NCI-H2029 treated with DMSO at 0.1 percent for 48 hours (cell line): ENCODE measurements at regions not wholly inside any gene's neighbourhood (a gene's known extent, or its start where the extent isn't known, plus 50 kb on each side); places are given as distances from the start of the nearest gene placed in this dataset.

Experiments used
- DNase-seq: peaks from one replicate; lab custom pipeline; 2025; lab: John Stamatoyannopoulos, UW

DNA sequence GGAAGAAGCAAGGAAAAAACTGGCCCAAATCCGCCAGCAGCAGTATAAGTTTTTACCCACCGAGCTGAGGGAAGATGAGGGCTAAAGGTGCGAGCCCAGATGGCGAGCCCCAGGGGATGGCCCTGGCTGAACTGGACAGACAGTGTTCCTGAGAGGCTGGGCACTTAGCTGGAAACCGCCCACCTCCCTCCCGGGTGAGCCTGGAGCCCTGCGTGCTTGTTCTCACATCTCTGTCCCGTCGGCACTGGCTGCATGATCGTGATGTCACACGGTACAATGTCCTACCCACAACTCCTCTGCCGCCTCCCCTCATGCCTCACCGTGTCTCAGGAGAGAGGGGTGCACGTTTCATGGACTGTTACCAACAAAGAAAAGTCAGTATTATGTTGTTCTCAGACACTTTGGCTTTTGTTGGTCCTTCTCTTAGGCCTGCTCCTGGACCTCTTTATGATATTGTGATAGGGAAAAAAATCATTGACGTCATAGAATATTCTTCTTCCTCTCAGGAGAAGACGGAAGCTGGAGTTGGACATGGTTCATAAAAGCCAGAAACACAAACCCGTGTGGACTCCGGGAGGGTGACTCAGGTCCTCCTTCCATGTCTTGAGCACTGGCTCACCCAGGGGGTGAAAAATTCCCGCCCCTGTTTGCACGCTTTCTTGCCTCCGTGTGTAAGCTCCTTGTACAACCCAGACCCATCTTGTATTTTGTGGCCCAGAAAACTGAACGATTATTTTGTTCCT lies 201.8 kb upstream of the TPM1 start:
- DNase-seq, result no peak

DNA sequence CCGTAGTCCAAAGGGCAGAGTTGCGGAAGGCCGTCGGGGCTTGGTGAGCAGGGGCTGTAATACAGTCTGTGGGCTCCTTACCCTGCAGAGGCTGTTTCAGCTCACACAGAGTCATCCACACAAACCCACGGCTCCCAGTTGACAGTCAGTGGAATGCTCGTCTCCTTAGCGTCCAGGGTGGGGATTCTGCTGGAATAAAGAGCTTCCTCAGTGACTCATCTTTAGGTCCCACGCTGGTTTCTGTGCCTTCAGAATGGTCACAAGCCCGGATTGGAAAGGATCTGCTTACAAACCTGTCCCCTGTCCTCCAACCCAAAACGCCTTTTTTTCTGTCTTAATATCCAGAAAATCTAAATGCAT lies 201.3 kb upstream of the TPM1 start:
- DNase-seq, result no peak

DNA sequence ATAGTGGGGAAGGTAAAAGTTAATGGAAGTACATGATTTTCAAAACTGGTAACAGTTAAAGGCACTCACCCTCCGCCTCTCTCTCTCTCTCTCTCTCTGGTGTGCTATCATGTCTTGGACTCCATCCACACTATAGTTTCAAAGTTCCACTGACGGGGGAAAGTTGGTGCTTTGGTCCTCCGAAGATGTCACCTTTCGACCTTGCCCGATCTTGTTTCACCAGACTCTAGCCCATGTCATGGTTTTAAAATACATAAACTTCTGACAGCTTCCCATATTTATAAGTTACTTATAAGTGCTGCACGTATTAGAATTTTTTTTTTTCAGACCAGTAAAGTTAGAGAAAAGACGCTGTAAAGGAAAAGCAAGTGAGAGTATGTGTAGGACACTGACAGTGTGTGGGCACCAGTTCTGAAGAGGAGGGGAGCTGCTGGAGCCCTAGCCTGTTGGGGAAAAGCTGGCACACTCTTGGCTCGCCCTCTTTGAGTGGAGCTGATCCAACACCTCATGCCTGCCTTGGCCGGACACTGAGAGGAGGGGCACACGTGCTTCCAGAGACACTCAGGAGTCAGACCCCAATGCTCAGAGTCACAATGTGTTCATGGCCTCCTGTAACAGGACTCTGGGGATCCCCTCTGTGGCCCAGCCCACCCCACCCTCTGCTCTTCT lies 200.5 kb upstream of the TPM1 start:
- no peak for DNase-seq

DNA sequence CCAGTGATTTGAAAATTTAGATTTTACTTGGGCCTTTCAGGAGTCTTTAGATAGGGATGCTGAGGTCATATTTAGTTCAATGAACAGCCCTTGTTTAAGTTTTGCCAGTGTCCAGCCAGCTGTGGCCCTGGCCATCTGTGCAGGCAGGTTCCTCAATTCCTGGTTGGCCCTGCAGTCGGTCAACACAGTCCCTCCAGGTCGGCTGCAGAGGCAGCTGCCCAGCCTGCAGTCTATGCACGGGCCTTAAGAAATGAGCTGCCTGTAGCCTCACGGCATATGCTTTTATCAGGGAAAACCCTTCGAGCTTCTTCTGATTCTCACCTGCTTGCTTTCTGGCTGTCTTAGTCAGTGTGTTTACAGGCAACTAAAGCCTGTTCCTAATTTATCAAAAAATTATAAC lies 199.2 kb upstream of the TPM1 start:
- no peak for DNase-seq

DNA sequence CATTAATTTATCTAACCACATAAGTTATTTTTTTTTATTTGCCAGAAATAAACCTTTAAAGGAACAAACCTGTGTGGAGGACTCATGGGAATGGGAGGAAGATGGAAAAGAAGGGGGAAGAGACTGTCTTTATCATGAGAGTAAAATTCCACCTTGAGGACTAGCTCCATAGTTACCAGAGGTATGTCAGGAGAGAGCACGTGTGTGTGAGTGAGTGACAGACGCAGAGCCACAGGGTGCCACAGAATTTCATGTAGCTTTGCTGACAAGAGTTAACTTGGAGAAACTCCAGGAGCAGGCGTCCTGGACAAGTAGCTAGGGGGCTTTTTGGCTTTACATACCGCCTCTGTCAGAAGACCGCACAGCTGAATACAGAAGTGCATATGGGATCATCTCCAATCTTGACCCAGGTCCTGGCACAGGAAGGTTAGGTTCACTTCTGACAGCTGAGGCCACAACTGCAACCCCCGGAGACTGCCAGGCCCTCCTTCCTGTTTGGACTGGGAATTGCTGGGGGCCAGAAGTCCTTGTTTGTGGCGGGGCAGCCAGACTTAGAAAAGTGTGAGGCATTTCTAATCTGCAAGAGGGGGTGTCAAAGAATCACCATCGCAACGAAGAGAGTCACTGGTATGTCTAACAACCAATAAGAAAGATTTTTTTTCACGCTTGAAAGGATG lies 197.8 kb upstream of the TPM1 start:
- DNase-seq, result no peak

DNA sequence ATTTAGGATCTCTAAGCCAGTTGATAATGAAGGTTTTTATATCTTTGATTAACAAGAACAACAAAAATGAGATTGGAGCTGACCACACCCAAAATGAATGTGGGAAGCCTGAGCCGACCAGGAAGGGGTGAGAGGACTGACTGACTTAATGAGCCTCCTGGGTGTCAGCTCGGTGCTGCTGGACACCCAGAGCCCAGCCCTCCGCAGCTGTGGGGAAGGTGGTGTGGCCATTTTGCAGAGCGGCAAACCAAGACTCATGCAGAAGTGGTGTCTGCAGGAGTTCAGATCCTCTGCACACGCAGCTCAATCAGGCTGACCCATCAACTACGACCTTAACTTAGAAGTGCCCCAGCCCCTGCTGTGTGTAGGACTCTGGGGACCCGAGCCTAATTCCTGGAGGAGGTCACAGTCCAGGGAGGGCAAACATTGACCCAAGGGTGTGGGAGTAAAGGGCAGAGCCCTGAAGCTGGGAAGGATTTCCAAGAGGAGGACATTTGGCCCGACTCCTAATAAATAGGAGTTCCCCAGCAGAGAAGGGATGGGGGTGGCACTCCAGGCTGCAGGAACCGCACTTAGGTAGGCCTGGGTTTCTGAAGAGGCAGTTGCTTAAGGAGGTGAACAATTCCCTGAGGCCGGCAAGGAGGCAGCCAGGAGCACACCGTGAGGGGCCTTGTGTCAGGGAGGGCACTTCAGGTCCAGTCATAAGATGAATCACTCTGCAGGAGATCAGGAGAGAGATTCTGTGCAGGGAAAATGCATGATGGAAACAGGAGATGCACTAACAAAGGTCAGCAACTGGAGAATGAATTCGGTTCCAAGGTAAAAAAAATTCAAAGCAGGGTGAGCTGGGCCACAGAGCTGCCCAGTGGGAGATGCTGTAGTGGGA lies 197.1 kb upstream of the TPM1 start:
- no peak for DNase-seq

DNA sequence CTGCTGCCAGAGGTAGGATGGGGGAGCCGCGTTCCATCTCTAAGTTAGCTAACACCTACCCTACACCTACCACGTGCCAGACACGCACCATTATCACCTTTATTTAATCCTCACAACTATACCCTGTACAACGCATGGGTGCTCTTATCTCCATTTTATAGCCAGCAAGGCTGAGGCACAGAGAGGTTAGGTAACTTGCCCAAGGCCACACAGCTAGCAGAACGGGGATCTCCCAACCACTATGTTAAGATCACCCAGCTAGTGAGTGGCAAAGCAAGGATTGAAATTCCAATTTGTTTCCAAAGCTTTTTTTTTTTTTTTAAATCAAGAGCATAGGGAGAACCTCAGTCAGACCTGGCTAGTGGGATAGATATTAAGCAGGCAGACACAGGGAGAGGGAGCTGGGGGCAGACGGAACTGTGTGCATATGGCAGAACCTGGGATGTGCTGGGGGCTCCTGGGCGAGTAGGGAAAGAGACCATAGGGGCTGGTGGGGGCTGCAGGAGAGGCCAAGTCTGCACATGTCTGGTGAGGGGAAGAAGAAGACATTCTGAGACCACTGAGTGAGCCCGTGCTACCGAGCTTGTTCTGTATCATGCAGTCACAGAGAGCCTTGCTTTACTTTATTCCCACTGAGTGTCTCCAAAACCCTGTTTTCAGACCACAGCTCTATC lies 196.3 kb upstream of the TPM1 start:
- DNase-seq, result no peak

DNA sequence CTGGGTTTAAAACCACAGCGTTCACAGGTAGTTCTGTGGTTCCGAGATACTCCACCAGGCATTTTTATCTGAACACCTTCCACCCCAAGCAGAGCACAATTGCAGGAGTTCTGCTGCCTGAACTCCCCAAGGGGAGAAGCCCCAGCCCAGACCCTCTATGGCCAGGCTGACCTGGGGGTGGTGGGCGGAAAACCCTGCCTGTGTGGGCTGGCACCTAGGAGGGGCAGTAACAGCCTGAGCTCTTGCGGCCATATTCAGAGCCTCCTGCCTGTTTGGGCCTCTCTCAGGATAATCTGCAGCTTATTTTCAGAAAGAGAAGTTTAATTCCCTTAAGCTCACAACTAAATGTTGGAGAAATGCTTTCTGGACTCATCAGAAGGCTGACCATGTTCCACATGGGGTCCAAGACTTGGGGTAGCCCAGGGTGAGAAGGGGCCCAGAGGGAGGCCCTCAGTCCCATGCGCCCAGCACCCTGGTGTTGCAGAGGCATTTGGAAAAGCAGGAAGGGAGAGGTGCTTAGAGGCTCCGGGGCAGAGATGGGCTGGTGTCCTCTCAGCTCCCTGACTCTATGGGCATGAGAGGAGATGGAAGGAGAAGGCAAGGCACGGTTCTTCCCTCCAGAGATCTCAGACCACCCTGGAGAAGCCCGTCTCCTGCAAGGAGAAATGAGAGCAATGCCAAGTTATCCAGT lies 195.6 kb upstream of the TPM1 start:
- no peak for DNase-seq

DNA sequence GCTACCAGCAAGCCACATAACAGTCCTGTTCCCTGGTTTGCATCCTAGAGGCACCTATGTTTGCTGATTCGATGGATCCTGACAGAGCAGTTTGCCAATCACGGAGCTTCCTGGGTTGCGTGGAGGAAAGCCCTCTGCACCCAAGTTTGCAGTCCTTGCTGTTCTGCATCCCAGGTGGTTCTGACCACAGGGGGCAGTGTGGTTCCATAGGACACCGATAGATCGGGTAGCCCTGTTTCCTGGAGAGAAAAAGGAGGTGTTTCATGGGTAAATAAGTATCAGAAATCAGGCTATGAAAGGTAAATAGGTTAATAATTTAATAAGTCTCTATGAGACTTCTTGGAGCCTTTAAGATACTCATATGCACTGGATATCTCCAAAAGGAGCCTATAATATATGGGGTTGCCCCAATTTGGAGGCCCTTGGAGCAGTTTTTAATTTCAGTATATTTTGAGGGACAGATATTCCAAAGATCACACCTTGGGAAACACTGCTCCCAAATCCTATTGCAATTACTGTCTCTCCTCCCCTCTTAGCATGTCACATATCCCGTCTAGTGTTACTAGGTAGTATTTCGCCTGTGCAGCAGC lies 194.6 kb upstream of the TPM1 start:
- no peak for DNase-seq

DNA sequence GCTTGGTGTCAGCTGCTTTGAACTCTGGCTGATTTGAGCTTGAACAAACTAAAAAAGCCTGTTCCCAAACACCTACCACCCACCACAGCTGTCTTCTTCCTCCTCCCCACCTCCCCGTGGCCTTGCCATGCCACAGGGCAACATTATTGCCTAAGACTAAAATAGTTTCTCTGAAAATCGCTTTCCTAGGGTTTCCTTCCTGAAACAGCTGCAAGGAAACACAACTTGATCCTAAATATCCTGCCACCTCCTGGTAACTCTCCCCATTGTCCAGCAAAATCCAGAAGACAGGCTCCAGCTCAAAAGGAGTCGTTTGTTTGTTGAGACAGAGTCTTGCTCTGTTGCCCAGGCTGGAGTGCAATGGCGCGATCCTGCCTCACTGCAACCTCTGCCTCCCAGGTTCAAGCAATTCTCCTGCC lies 193.9 kb upstream of the TPM1 start:
- no peak for DNase-seq

DNA sequence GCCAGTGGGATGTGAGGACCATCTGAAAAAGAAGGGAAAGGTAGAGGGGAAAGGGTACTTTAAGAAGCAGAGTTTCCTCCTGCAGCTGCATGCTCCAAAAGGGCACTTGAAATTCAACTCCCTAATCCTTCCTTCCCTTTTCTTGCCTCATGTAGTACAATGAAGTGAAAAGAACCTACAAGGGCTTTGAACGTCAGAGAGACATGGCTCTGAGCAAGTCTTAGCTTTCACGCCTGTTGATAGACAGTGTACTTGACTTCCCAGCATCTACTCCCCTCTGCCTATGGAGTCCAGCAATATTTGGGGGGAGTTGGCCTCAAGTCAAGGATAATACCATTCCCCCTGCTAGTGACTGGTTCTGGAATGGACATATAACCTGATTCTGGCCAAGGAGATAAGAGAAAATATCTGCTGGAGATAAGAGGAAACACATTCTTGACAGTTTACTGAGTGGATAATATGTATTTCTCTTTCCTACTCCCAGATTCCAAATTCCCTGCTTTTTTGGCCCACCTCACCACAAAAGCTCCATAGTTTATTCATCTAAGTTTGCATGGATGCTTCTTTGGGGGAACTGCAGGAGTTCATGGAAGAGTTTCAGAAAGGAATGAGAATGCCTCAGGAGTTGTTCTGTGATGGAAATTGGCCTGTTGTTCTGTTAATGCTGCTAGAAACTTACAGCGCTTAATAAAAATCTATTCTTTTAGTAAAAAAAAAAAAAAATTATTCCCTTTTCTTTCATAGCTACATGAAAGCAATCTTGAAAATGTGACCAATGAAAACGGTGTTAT lies 193.0 kb upstream of the TPM1 start:
- DNase-seq, result no peak

DNA sequence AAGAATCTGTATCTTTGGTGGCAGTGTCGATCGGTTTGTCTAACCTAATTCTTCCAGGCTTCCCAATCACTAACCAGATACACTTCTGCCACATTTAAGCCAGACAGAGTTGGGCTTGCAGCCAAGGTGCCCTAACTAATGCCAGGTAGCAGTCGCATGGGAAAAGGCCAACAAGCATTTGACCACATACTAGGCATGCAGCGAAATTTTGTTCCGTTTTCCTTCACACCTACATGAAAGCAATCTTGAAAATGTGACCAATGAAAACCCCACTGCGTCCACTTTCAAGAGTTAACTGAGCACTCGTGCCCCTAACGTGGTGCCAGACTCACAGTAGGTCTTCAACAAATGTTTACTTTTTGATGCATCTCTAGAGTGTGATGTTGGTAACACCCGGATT lies 192.2 kb upstream of the TPM1 start:
- DNase-seq, result no peak

DNA sequence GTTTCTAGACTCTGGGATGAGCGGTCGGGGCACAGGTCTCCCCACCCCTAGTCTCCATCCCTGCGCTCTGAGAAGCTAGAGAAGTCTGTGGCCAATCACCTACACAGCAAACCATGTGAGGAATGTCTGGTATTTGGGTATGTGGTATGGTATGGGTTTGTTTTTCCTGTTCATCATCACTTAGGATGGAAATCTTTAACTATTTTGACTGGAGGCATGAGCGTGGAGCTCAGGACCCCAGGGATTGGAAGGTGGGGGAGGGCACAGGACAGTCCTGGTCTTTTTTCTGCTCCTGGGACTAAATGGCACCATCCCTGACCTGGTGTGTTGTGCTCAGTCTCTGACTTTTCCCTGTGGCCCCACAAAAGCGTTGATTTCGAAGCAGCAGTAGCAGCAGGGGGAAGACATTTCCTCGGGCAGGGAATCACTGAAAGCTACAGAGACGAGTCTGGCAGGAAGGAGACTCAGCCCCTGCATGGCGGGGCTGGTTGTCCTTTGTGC lies 191.7 kb upstream of the TPM1 start:
- DNase-seq, result no peak

DNA sequence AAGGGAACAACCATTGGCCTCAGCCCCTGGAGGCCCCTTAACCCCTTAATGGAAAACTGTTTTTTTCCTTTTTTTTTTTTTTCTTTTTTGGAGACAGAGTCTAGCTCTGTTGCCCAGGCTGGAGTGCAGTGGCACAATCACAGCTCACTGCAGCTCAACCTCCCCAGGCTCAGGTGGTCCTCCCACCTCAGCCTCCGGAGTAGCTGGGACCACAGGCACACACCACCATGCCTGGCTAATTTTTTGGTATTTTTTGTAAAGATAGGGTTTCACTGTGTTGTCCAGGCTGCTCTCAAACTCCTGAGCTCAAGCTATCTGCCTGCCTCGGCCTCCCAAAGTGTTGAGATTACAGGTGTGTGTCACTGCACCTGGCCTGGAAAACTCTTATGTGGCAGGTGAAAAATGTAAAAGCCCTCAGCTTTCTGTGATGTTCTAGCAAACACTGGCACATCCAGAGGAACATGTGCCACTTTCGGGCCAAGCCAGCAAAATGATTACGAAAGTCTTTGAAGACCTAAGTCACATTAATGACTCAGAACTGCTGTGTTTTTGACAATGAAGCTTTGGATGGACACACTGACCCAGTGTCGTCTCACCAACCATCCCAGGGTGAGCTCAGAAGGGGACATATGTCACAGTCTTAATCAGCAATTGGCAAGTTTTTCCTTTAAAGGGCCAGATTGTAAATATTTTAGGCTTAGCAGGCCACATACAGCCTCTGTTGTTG lies 189.3 kb upstream of the TPM1 start:
- no peak for DNase-seq

DNA sequence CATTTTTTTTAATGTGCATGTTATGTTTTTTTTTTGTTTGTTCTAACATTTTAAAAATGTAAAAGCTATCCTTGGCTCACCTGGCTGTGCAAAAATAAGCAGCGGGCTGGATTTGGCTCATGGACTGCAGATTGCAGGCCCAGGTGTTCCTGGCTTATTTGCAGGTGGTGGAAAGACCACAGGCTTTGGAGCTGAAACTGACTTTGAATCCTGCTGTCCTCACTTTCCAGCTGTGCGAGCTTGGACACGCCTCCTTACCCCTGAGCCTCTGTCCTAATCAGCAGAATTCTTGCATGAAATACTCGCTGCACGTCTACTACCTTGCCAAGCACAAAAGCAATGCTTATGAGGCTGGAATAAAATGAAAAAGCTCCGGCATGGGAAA lies 188.7 kb upstream of the TPM1 start:
- no peak for DNase-seq

DNA sequence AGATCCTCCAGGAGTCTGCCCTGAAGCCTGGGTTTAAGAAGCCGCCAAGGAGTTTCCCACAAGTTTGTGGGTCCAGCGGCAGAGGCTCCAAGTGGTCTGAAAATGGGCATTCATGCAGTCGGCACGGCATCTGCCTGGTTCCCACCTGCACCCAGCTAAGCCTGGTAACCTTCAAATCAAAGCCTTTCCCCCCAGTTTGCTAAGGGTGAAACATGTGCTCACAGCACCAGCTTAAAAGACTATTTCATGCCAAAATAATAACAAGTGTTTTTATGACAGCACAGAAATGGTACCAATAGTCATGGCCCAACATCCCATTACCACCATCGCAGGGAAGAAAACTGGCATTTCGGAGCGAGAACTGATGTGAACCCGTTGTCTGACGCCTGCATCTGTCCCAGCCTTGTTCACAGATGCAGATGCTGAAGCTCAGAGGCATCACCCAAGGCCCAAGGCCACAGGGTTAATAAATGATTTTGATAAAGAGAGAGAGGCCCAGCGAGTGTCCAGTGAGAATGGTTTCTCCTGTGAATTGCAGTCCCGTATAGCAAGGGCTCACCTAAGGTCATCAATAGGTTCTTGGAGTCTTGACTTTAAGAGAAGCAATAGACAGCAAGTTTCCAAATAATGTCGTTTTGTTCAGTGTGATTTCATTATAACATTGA lies 188.0 kb upstream of the TPM1 start:
- DNase-seq, result no peak

DNA sequence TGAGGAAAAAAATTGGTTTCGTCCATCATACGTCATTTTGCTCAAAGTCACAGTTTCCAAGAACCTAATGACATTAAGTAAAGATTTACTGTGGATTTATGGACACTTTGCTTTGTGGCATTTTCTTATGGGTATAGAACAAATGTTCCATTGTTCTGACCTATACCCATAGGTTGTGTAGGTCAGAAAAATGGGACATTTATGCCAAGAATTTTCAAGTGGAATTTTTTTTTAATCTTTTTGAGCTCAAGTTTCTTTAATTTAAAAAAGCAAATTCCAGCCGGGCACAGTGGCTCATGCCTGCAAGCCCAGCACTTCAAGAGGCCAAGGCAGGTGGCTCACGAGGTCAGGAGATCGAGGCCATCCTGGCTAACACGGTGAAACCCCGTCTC lies 187.5 kb upstream of the TPM1 start:
- no peak for DNase-seq

DNA sequence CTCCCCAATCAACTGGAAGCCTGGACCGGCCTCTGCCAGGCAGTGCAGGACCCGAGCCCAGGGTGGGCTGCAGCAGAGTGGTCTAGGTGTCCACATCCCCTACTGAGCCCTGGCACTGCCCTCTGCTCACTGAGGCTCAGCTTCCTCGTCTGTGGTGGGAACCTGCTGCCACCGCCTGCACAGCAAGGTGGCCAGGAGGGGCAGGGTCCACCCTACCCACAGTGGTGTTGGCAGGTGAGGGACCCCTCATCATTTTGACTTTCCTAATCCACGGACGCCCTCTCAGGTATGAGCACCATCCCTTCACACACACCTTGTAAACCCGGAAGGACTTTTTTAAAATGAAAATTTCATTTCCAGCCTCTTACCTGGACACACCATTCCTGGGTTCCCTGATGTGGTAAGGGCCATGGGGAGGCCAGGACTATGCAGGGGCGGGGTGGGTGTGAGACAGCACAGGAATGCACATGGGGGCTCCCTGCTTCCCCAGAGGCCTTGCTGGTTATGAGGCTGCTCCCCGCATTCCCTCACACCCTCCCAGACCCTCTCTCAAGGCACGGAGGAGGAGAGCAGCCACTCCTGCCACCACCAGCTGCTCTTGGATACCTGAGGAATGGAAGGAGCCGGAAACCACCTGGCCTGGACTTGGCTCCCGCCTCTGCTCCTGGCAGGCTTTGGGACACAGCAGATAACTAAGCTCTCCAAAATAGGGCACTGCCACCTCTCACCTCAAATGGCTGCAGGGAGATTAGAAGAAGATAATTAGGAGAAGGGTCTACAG lies 185.9 kb upstream of the TPM1 start:
- no peak for DNase-seq
